22Rv1 (cell line): ENCODE measurements at regions not wholly inside any gene's neighbourhood (a gene's known extent, or its start where the extent isn't known, plus 50 kb on each side); places are given as distances from the start of the nearest gene placed in this dataset.

Source experiments
- H3K27ac ChIP-seq: fragments of 450-650 bp; 2 replicates; pipeline ENCODE4 v1.5.1; 2017
- CTCF ChIP-seq: fragments of 450-650 bp; IDR thresholded peaks from 2 replicates; pipeline ENCODE4 v1.5.1; 2017; ENCODE audit warnings: mild to moderate bottlenecking
- ZFX ChIP-seq: fragments of 450-650 bp; IDR thresholded peaks from 2 replicates; pipeline ENCODE4 v1.6.1; 2017; ENCODE audit warnings: antibody characterized with exemption, borderline replicate concordance

- TF ChIP-seq CTCF = no peak
- no peak for TF ChIP-seq ZFX
- H3K27ac ChIP-seq = no peak overlapping the region
These were observed 443.7 kb downstream of the FRK start for GRCh38 chr6:115617031-115617430.

- TF ChIP-seq CTCF = no peak
- no peak for TF ChIP-seq ZFX
- no peak overlapping the region for H3K27ac ChIP-seq
These were observed 447.2 kb downstream of the FRK start for GRCh38 chr6:115613488-115613887.

GRCh38 chr6:115612796-115613479 lies 447.8 kb downstream of the FRK start:
- TF ChIP-seq ZFX = no peak
- no peak for TF ChIP-seq CTCF
- no peak overlapping the region for H3K27ac ChIP-seq

- no peak for TF ChIP-seq CTCF
- TF ChIP-seq ZFX = no peak
- no peak overlapping the region for H3K27ac ChIP-seq
These were observed 448.5 kb downstream of the FRK start for GRCh38 chr6:115612216-115612615.

GRCh38 chr6:115610696-115611095 lies 450.0 kb downstream of the FRK start:
- H3K27ac ChIP-seq = no peak overlapping the region
- TF ChIP-seq ZFX (no peak), CTCF (no peak)

GRCh38 chr6:115609111-115609510 lies 451.6 kb downstream of the FRK start:
- H3K27ac ChIP-seq = no peak overlapping the region
- TF ChIP-seq CTCF (no peak), ZFX (no peak)

- TF ChIP-seq ZFX (no peak), CTCF (no peak)
These were observed 458.2 kb downstream of the FRK start for GRCh38 chr6:115602466-115602865.

More at GRCh38 chr6:115602466-115602865, 458.2 kb downstream of the FRK start:
- H3K27ac ChIP-seq = no peak overlapping the region
